ENCODE measurements at regions not wholly inside any gene's neighbourhood (a gene's known extent, or its start where the extent isn't known, plus 50 kb on each side); places are given as distances from the start of the nearest gene placed in this dataset.

DNA sequence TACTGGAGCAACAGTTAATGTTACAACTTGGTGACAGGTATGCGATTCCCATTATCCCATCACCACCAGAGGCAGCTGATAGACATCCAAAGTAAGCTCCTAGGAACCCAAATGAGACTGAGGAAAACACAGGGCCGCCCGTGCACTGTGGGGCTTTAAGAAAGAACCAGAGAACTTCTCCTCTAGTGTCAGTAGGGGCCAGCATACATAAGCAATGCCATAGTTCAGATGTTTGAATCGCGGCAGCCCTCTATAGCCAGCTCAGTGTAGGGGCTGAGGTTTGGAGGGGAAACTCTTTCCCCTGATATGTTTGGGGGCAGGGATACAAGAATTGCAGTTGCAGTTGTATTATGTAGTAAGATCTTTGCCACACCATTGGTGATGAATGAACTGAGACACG is 593.3 kb upstream of the NCAM2 start:
- no peaks in the 10 kb centered on the region for H3K27me3 ChIP-seq (ENCODE audit: control insufficient read depth in 1 of 2, insufficient read depth in 1 of 2, low read length in 2 of 2)
- no peaks in the 10 kb centered on the region for H3K4me1 ChIP-seq (ENCODE audit: control insufficient read depth, insufficient read depth, low read depth, low read length)
- no peak overlapping the region for H3K4me2 ChIP-seq (ENCODE audit: low read length, poor library complexity, severe bottlenecking)
- H3K79me1 ChIP-seq (replicated peaks; ENCODE audit: low read length, poor library complexity, severe bottlenecking), result no peaks in the 10 kb centered on the region
- H3K4me3 ChIP-seq (ENCODE audit: insufficient read depth in 1 of 2, low read depth in 1 of 2, low read length in 2 of 2), result no peak overlapping the region
- H3K23ac ChIP-seq (ENCODE audit: low read length in 2 of 2), result no peak overlapping the region
- no peak overlapping the region for H3K18ac ChIP-seq (ENCODE audit: low read depth in 1 of 2, low read length in 2 of 2)
- no peak overlapping the region for H2BK15ac ChIP-seq (ENCODE audit: low read depth, poor library complexity, severe bottlenecking)
- no peak overlapping the region for H4K8ac ChIP-seq (ENCODE audit: low read length)
- no peak overlapping the region for H3K27ac ChIP-seq (ENCODE audit: low read length, poor library complexity, severe bottlenecking)
- no peak overlapping the region for H3K4ac ChIP-seq (ENCODE audit: low read depth in 1 of 2, low read length in 2 of 2)
- 71% methylated on average over 6 of the region's 6 CpGs for WGBS
- H3K14ac ChIP-seq (ENCODE audit: low read length in 2 of 2), result no peak overlapping the region
- H2AK5ac ChIP-seq (ENCODE audit: low read length, severe bottlenecking), result no peak overlapping the region
- H3K9me3 ChIP-seq (ENCODE audit: control insufficient read depth, low read length), result peaks cover 9% of the 10 kb centered on the region
- H3K9ac ChIP-seq (ENCODE audit: low read length), result no peak overlapping the region
- H2BK12ac ChIP-seq (ENCODE audit: low read length in 2 of 2), result no peak overlapping the region
- no peak overlapping the region for H2BK120ac ChIP-seq (ENCODE audit: low read depth, low read length)
- no peak overlapping the region for H2BK5ac ChIP-seq (ENCODE audit: low read depth, low read length, poor library complexity, severe bottlenecking)
- DNase-seq, result no peak
- H3K36me3 ChIP-seq (ENCODE audit: control insufficient read depth in 1 of 2, insufficient read depth in 2 of 2, low read depth in 1 of 2, low read length in 2 of 2), result no peaks in the 10 kb centered on the region
- no peak overlapping the region for H4K91ac ChIP-seq (ENCODE audit: low read length)
- no peak overlapping the region for H2AFZ ChIP-seq (ENCODE audit: low read depth, low read length)

DNA sequence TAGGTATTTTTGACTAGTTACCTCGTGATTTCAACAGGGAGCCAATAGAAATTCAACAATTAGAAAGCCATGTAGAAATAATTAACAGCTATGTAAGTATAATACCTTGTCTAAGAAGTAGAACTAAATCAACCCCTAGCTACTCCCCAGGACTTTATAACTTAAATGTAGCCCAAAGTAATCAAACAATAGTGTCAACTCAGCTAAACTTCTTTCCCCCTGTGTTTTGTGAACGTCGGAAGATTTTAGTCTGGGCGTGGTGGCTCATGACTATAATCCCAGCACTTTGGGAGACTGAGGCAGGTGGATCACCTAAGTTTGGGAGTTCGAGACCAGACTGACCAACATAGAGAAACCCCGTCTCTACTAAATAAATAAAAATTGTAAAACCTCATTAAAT is 579.9 kb upstream of the NCAM2 start:
- H3K36me3 ChIP-seq (ENCODE audit: control insufficient read depth in 1 of 2, insufficient read depth in 2 of 2, low read depth in 1 of 2, low read length in 2 of 2), result no peaks in the 10 kb centered on the region
- H4K91ac ChIP-seq (ENCODE audit: low read length), result no peak overlapping the region
- H3K9me3 ChIP-seq (ENCODE audit: control insufficient read depth, low read length), result peaks cover 4% of the 10 kb centered on the region
- no peak overlapping the region for H2AFZ ChIP-seq (ENCODE audit: low read depth, low read length)
- DNase-seq, result no peak
- H3K4me2 ChIP-seq (ENCODE audit: low read length, poor library complexity, severe bottlenecking), result no peak overlapping the region
- H4K8ac ChIP-seq (ENCODE audit: low read length), result no peak overlapping the region
- no peak overlapping the region for H2AK5ac ChIP-seq (ENCODE audit: low read length, severe bottlenecking)
- no peak overlapping the region for H3K4me3 ChIP-seq (ENCODE audit: insufficient read depth in 1 of 2, low read depth in 1 of 2, low read length in 2 of 2)
- H3K14ac ChIP-seq (ENCODE audit: low read length in 2 of 2), result no peak overlapping the region
- H2BK12ac ChIP-seq (ENCODE audit: low read length in 2 of 2), result no peak overlapping the region
- H3K27ac ChIP-seq (ENCODE audit: low read length, poor library complexity, severe bottlenecking), result no peak overlapping the region
- H3K23ac ChIP-seq (ENCODE audit: low read length in 2 of 2), result no peak overlapping the region
- H3K9ac ChIP-seq (ENCODE audit: low read length), result no peak overlapping the region
- no peaks in the 10 kb centered on the region for H3K27me3 ChIP-seq (ENCODE audit: control insufficient read depth in 1 of 2, insufficient read depth in 1 of 2, low read length in 2 of 2)
- H2BK5ac ChIP-seq (ENCODE audit: low read depth, low read length, poor library complexity, severe bottlenecking), result no peak overlapping the region
- no peak overlapping the region for H2BK120ac ChIP-seq (ENCODE audit: low read depth, low read length)
- no peak overlapping the region for H3K18ac ChIP-seq (ENCODE audit: low read depth in 1 of 2, low read length in 2 of 2)
- WGBS, result 81% methylated on average over 5 of the region's 6 CpGs
- no peaks in the 10 kb centered on the region for H3K79me1 ChIP-seq (replicated peaks; ENCODE audit: low read length, poor library complexity, severe bottlenecking)
- no peaks in the 10 kb centered on the region for H3K4me1 ChIP-seq (ENCODE audit: control insufficient read depth, insufficient read depth, low read depth, low read length)
- no peak overlapping the region for H2BK15ac ChIP-seq (ENCODE audit: low read depth, poor library complexity, severe bottlenecking)
- no peak overlapping the region for H3K4ac ChIP-seq (ENCODE audit: low read depth in 1 of 2, low read length in 2 of 2)

DNA sequence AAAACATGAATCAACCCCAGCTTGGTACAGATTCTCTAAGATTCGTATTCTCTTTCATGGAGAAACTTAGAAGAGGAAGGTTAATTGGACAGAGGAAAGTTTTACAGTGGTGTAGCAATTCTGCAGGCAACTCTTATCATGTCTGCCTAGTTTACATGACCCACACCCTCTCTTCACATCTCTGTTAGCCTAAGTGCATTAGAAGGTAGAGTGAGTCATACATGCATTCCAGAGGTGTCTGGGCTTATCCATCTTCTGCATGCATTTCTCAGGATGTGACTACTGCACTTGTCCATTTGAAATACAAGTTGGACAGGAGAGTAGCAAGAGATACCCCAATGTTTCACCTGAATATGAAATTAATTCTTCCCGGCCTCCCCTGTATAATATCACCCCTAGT is 578.4 kb upstream of the NCAM2 start:
- no peak for DNase-seq
- Histone ChIP-seq H3K4me3 (ENCODE audit: insufficient read depth in 1 of 2, low read depth in 1 of 2, low read length in 2 of 2) (no peak overlapping the region), H3K79me1 (replicated peaks; ENCODE audit: low read length, poor library complexity, severe bottlenecking) (no peaks in the 10 kb centered on the region), H3K9ac (ENCODE audit: low read length) (no peak overlapping the region), H2AFZ (ENCODE audit: low read depth, low read length) (no peak overlapping the region), H2BK5ac (ENCODE audit: low read depth, low read length, poor library complexity, severe bottlenecking) (no peak overlapping the region), H3K18ac (ENCODE audit: low read depth in 1 of 2, low read length in 2 of 2) (no peak overlapping the region), H3K23ac (ENCODE audit: low read length in 2 of 2) (no peak overlapping the region), H4K91ac (ENCODE audit: low read length) (no peak overlapping the region), H3K4me2 (ENCODE audit: low read length, poor library complexity, severe bottlenecking) (no peak overlapping the region), H4K8ac (ENCODE audit: low read length) (no peak overlapping the region), H3K14ac (ENCODE audit: low read length in 2 of 2) (no peak overlapping the region), H2BK120ac (ENCODE audit: low read depth, low read length) (no peak overlapping the region), H3K27me3 (ENCODE audit: control insufficient read depth in 1 of 2, insufficient read depth in 1 of 2, low read length in 2 of 2) (no peaks in the 10 kb centered on the region), H3K9me3 (ENCODE audit: control insufficient read depth, low read length) (peaks cover 5% of the 10 kb centered on the region), H3K36me3 (ENCODE audit: control insufficient read depth in 1 of 2, insufficient read depth in 2 of 2, low read depth in 1 of 2, low read length in 2 of 2) (no peaks in the 10 kb centered on the region), H3K27ac (ENCODE audit: low read length, poor library complexity, severe bottlenecking) (no peak overlapping the region), H3K4ac (ENCODE audit: low read depth in 1 of 2, low read length in 2 of 2) (no peak overlapping the region), H2BK12ac (ENCODE audit: low read length in 2 of 2) (no peak overlapping the region), H3K4me1 (ENCODE audit: control insufficient read depth, insufficient read depth, low read depth, low read length) (no peaks in the 10 kb centered on the region), H2AK5ac (ENCODE audit: low read length, severe bottlenecking) (no peak overlapping the region), H2BK15ac (ENCODE audit: low read depth, poor library complexity, severe bottlenecking) (no peak overlapping the region)
- WGBS, result no CpG with 5 or more reads among the region's 2 CpGs

DNA sequence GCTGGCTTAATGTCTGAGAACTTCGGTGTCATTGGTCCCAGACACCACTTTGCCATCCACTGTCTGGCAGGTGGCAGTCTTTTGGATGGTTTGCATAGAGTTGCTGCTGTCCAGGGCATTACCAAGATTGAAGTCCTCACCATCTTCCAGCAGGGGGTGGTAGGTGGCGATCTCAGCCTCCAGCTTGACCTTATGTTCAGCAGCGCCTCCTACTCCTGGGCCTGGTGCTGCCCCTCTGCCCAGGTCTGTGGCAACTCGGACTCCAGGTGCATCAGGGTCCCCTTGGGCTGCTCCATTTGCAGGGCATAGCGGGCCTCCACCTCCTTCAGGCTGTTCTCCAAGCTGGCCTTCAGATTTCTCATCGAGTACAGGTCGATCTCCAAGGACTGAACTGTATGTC is 573.3 kb upstream of the NCAM2 start:
- peaks cover 5% of the 10 kb centered on the region for H3K9me3 ChIP-seq (ENCODE audit: control insufficient read depth, low read length)
- no peak overlapping the region for H3K14ac ChIP-seq (ENCODE audit: low read length in 2 of 2)
- H4K8ac ChIP-seq (ENCODE audit: low read length), result no peak overlapping the region
- no peak overlapping the region for H2BK5ac ChIP-seq (ENCODE audit: low read depth, low read length, poor library complexity, severe bottlenecking)
- H3K4me2 ChIP-seq (ENCODE audit: low read length, poor library complexity, severe bottlenecking), result no peak overlapping the region
- H3K9ac ChIP-seq (ENCODE audit: low read length), result no peak overlapping the region
- H3K27me3 ChIP-seq (ENCODE audit: control insufficient read depth in 1 of 2, insufficient read depth in 1 of 2, low read length in 2 of 2), result no peaks in the 10 kb centered on the region
- H2BK12ac ChIP-seq (ENCODE audit: low read length in 2 of 2), result no peak overlapping the region
- no peak overlapping the region for H2AK5ac ChIP-seq (ENCODE audit: low read length, severe bottlenecking)
- DNase-seq, result no peak
- H3K27ac ChIP-seq (ENCODE audit: low read length, poor library complexity, severe bottlenecking), result no peak overlapping the region
- no peak overlapping the region for H2BK15ac ChIP-seq (ENCODE audit: low read depth, poor library complexity, severe bottlenecking)
- no peak overlapping the region for H2AFZ ChIP-seq (ENCODE audit: low read depth, low read length)
- H3K4me3 ChIP-seq (ENCODE audit: insufficient read depth in 1 of 2, low read depth in 1 of 2, low read length in 2 of 2), result no peak overlapping the region
- H3K4me1 ChIP-seq (ENCODE audit: control insufficient read depth, insufficient read depth, low read depth, low read length), result no peaks in the 10 kb centered on the region
- no peak overlapping the region for H4K91ac ChIP-seq (ENCODE audit: low read length)
- no peak overlapping the region for H3K4ac ChIP-seq (ENCODE audit: low read depth in 1 of 2, low read length in 2 of 2)
- H3K79me1 ChIP-seq (replicated peaks; ENCODE audit: low read length, poor library complexity, severe bottlenecking), result no peaks in the 10 kb centered on the region
- WGBS, result 69% methylated on average over 7 of the region's 7 CpGs
- peak overlapping the region in 1 of 2 experiments; percentile 5 for H3K23ac ChIP-seq (ENCODE audit: low read length in 2 of 2)
- H3K18ac ChIP-seq (ENCODE audit: low read depth in 1 of 2, low read length in 2 of 2), result no peak overlapping the region
- no peak overlapping the region for H2BK120ac ChIP-seq (ENCODE audit: low read depth, low read length)
- H3K36me3 ChIP-seq (ENCODE audit: control insufficient read depth in 1 of 2, insufficient read depth in 2 of 2, low read depth in 1 of 2, low read length in 2 of 2), result peaks cover 0 to 3% of the 10 kb centered on the region in 2 experiments

Measured in mesenchymal stem cell (in vitro differentiated cells and primary cell).